ENCODE measurements at regions not wholly inside any gene's neighbourhood (a gene's known extent, or its start where the extent isn't known, plus 50 kb on each side); places are given as distances from the start of the nearest gene placed in this dataset.
"Not testable (repeated sequence)": the region's sequence is repeated elsewhere in the genome, so short reads cannot be mapped to it uniquely, and the experiment has no call there.

- no peak for DNase-seq (ENCODE audit: low read depth in 2 of 3, low spot score in 2 of 3)
These were observed 1445.8 kb upstream of the FLRT2 start for GRCh38 chr14:84084056-84084630.

GRCh38 chr14:84085493-84085892 lies 1444.5 kb upstream of the FLRT2 start:
- no peak for DNase-seq (ENCODE audit: low read depth in 2 of 3, low spot score in 2 of 3)

GRCh38 chr14:84086714-84087113 lies 1443.2 kb upstream of the FLRT2 start:
- DNase-seq (ENCODE audit: low read depth in 2 of 3, low spot score in 2 of 3) = no peak

- no peak for DNase-seq (ENCODE audit: low read depth in 2 of 3, low spot score in 2 of 3)
These were observed 1441.9 kb upstream of the FLRT2 start for GRCh38 chr14:84087986-84088531.

- DNase-seq (ENCODE audit: low read depth in 2 of 3, low spot score in 2 of 3) = no peak
These were observed 1439.1 kb upstream of the FLRT2 start for GRCh38 chr14:84090837-84091236.

- DNase-seq (ENCODE audit: low read depth in 2 of 3, low spot score in 2 of 3) = no peak
These were observed 1434.3 kb upstream of the FLRT2 start for GRCh38 chr14:84095681-84096080.

GRCh38 chr14:84098261-84098660 lies 1431.7 kb upstream of the FLRT2 start:
- no peak for DNase-seq (ENCODE audit: low read depth in 2 of 3, low spot score in 2 of 3)

GRCh38 chr14:84099560-84099959 lies 1430.4 kb upstream of the FLRT2 start:
- not testable (repeated sequence) for DNase-seq (ENCODE audit: low read depth in 2 of 3, low spot score in 2 of 3)

- no peak for DNase-seq (ENCODE audit: low read depth in 2 of 3, low spot score in 2 of 3)
These were observed 1422.1 kb upstream of the FLRT2 start for GRCh38 chr14:84107835-84108343.

GRCh38 chr14:84108746-84109457 lies 1421.0 kb upstream of the FLRT2 start:
- DNase-seq (ENCODE audit: low read depth in 2 of 3, low spot score in 2 of 3) = no peak

GRCh38 chr14:84112589-84112988 lies 1417.4 kb upstream of the FLRT2 start:
- DNase-seq (ENCODE audit: low read depth in 2 of 3, low spot score in 2 of 3) = no peak

GRCh38 chr14:84125676-84126075 lies 1404.3 kb upstream of the FLRT2 start:
- no peak for DNase-seq (ENCODE audit: low read depth in 2 of 3, low spot score in 2 of 3)

- DNase-seq (ENCODE audit: low read depth in 2 of 3, low spot score in 2 of 3) = no peak
These were observed 1402.4 kb upstream of the FLRT2 start for GRCh38 chr14:84127495-84127894.

- DNase-seq (ENCODE audit: low read depth in 2 of 3, low spot score in 2 of 3) = no peak
These were observed 1401.9 kb upstream of the FLRT2 start for GRCh38 chr14:84128050-84128449.

GRCh38 chr14:84129007-84129406 lies 1400.9 kb upstream of the FLRT2 start:
- no peak for DNase-seq (ENCODE audit: low read depth in 2 of 3, low spot score in 2 of 3)

- DNase-seq (ENCODE audit: low read depth in 2 of 3, low spot score in 2 of 3) = no peak
These were observed 1400.0 kb upstream of the FLRT2 start for GRCh38 chr14:84129941-84130340.

GRCh38 chr14:84131924-84132323 lies 1398.0 kb upstream of the FLRT2 start:
- no peak for DNase-seq (ENCODE audit: low read depth in 2 of 3, low spot score in 2 of 3)

GRCh38 chr14:84144166-84144565 lies 1385.8 kb upstream of the FLRT2 start:
- no peak for DNase-seq (ENCODE audit: low read depth in 2 of 3, low spot score in 2 of 3)

GRCh38 chr14:84152452-84152851 lies 1377.5 kb upstream of the FLRT2 start:
- DNase-seq (ENCODE audit: low read depth in 2 of 3, low spot score in 2 of 3) = no peak

- DNase-seq (ENCODE audit: low read depth in 2 of 3, low spot score in 2 of 3) = no peak
These were observed 1367.3 kb upstream of the FLRT2 start for GRCh38 chr14:84162633-84163032.

GRCh38 chr14:84167026-84167425 lies 1362.9 kb upstream of the FLRT2 start:
- no peak for DNase-seq (ENCODE audit: low read depth in 2 of 3, low spot score in 2 of 3)

GRCh38 chr14:84180336-84180735 lies 1349.6 kb upstream of the FLRT2 start:
- DNase-seq (ENCODE audit: low read depth in 2 of 3, low spot score in 2 of 3) = no peak

- no peak for DNase-seq (ENCODE audit: low read depth in 2 of 3, low spot score in 2 of 3)
These were observed 1348.9 kb upstream of the FLRT2 start for GRCh38 chr14:84181072-84181471.

All from activated CD8-positive, alpha-beta memory T cell treated with anti-CD3 and anti-CD28 coated beads for 48 hours (primary cell).